H1 (cell line): ENCODE measurements at regions not wholly inside any gene's neighbourhood (a gene's known extent, or its start where the extent isn't known, plus 50 kb on each side); places are given as distances from the start of the nearest gene placed in this dataset.

Source experiments
- CTCF ChIA-PET: fragments of 300-600 bp; sonication (Branson Sonifier 250); formaldehyde crosslinking; loops from one replicate; lab custom pipeline; 2021; ENCODE audit not compliant: partially characterized antibody; lab: Charles Lee
- POLR2A ChIA-PET: fragments of 300-600 bp; sonication (Branson Sonifier 250); formaldehyde crosslinking; loops from one replicate; lab custom pipeline; 2021; ENCODE audit warnings: inconsistent platforms; ENCODE audit not compliant: partially characterized antibody; lab: Charles Lee
- DNase-seq, 2 experiments: peaks; one replicate each; pipeline versions ENCODE4 v3.0.0 to v3.0.0-alpha.2; 2010 to 2022; ENCODE audit warnings: low spot score in 2 of 2, low read depth in 1 of 2, mixed read lengths in 1 of 2
- FAIRE-seq: peaks from 2 replicates; lab custom pipeline; 2011; peaks lifted over from hg19 to GRCh38; lab: Jason Lieb, UNC
- H2AFZ ChIP-seq: 2 replicates; pipeline ENCODE4 v1.8.1; 2012; ENCODE audit warnings: low read length, inconsistent platforms
- H2AK5ac ChIP-seq: 2 replicates; pipeline ENCODE4 v1.6.1; 2013; ENCODE audit warnings: low read depth, low read length
- H2BK120ac ChIP-seq: replicated peaks from 2 replicates; pipeline ENCODE3; 2013; ENCODE audit warnings: low read depth, low read length, inconsistent platforms
- H2BK12ac ChIP-seq: 2 replicates; pipeline ENCODE4 v1.6.1; 2013; ENCODE audit warnings: low read depth, low read length
- H2BK15ac ChIP-seq: 2 replicates; pipeline ENCODE4 v1.6.1; 2013; ENCODE audit warnings: low read length
- H2BK20ac ChIP-seq: 2 replicates; pipeline ENCODE4 v1.6.1; 2013; ENCODE audit warnings: low read length
- H2BK5ac ChIP-seq: 2 replicates; pipeline ENCODE4 v1.6.1; 2013; ENCODE audit warnings: low read depth, low read length
- H3K14ac ChIP-seq: 2 replicates; pipeline ENCODE4 v1.6.1; 2013; ENCODE audit warnings: inconsistent platforms; ENCODE audit not compliant: insufficient read length
- H3K18ac ChIP-seq: 2 replicates; pipeline ENCODE4 v1.6.1; 2013; ENCODE audit warnings: low read length; ENCODE audit errors: extremely low read depth
- H3K23ac ChIP-seq: 2 replicates; pipeline ENCODE4 v1.6.1; 2013; ENCODE audit warnings: inconsistent platforms; ENCODE audit not compliant: insufficient read length
- H3K23me2 ChIP-seq: 2 replicates; pipeline ENCODE4 v1.6.1; 2013; ENCODE audit warnings: low read depth, low read length
- H3K27ac ChIP-seq: 2 replicates; pipeline ENCODE4 v1.6.1; 2011; ENCODE audit warnings: low read depth, low read length, inconsistent platforms
- H3K27me3 ChIP-seq, 4 experiments: replicated peaks in 1 of 4; 1 replicate in 1 of 4; 2 replicates in 3 of 4; pipeline versions ENCODE4 v1.6.1 to v1.8.1; 2011 to 2013; ENCODE audit warnings: low read length in 3 of 4, mild to moderate bottlenecking in 3 of 4, inconsistent platforms in 2 of 4, mixed read lengths in 2 of 4, moderate library complexity in 1 of 4; ENCODE audit not compliant: control insufficient read depth in 3 of 4, insufficient read depth in 3 of 4; ENCODE audit errors: extremely low read depth in 1 of 4
- H3K36me3 ChIP-seq, 4 experiments: 2 replicates each; pipeline versions ENCODE4 v1.6.1 to v1.8.1; 2011 to 2013; ENCODE audit warnings: mild to moderate bottlenecking in 4 of 4, low read length in 3 of 4, moderate library complexity in 2 of 4, control low read depth in 1 of 4, inconsistent platforms in 1 of 4; ENCODE audit not compliant: insufficient read depth in 4 of 4, control insufficient read depth in 2 of 4
- H3K4ac ChIP-seq: replicated peaks from 2 replicates; pipeline ENCODE3; 2013; ENCODE audit warnings: low read length, low read depth, mixed read lengths, inconsistent platforms; ENCODE audit not compliant: insufficient read length
- H3K4me1 ChIP-seq, 4 experiments: replicated peaks in 1 of 4; 1 replicate in 1 of 4; 2 replicates in 3 of 4; pipeline versions ENCODE4 v1.6.1 to v1.8.1; 2011 to 2013; ENCODE audit warnings: low read length in 3 of 4, inconsistent platforms in 2 of 4, mixed read lengths in 1 of 4; ENCODE audit not compliant: insufficient read depth in 4 of 4, control insufficient read depth in 3 of 4
- H3K4me2 ChIP-seq, 2 experiments: 2 replicates each; pipeline versions ENCODE4 v1.6.1 to v1.8.1; 2011 to 2013; ENCODE audit warnings: low read depth in 2 of 2, low read length in 2 of 2, control low read depth in 1 of 2, inconsistent platforms in 1 of 2, mild to moderate bottlenecking in 1 of 2; ENCODE audit not compliant: insufficient read depth in 1 of 2
- H3K4me3 ChIP-seq, 4 experiments: fragments of 200-600, 300-600 bp in 1 of 4; sonication (generic), shearing (Covaris generic), sonication (Bioruptor Twin) in 1 of 4; 2 replicates each; pipeline versions ENCODE4 v1.5.1 to v1.8.1; 2011 to 2016; ENCODE audit warnings: low read length in 4 of 4, low read depth in 3 of 4, control low read depth in 2 of 4, inconsistent platforms in 2 of 4, mild to moderate bottlenecking in 2 of 4, mixed read lengths in 1 of 4, moderate library complexity in 1 of 4; ENCODE audit not compliant: insufficient read depth in 2 of 4; ENCODE audit errors: extremely low read depth in 1 of 4
- H3K56ac ChIP-seq: replicated peaks from 2 replicates; pipeline ENCODE3; 2013; ENCODE audit warnings: low read depth, mild to moderate bottlenecking, mixed read lengths, low read length, inconsistent platforms; ENCODE audit not compliant: insufficient read length
- H3K79me1 ChIP-seq: 2 replicates; pipeline ENCODE4 v1.6.1; 2013; ENCODE audit warnings: low read depth, low read length, control low read depth
- H3K79me2 ChIP-seq, 2 experiments: 2 replicates each; pipeline versions ENCODE4 v1.6.1 to v1.8.1; 2012 to 2013; ENCODE audit warnings: low read length in 2 of 2, mild to moderate bottlenecking in 2 of 2, inconsistent platforms in 1 of 2; ENCODE audit not compliant: insufficient read depth in 2 of 2, control insufficient read depth in 1 of 2
- H3K9ac ChIP-seq, 4 experiments: replicated peaks in 1 of 4; 1 replicate in 1 of 4; 2 replicates in 3 of 4; pipeline versions ENCODE4 v1.6.1 to v1.8.1; 2011 to 2013; ENCODE audit warnings: low read depth in 3 of 4, low read length in 3 of 4, control low read depth in 2 of 4, mild to moderate bottlenecking in 2 of 4, moderate library complexity in 2 of 4, inconsistent platforms in 1 of 4; ENCODE audit errors: extremely low read depth in 1 of 4
- H3K9me3 ChIP-seq, 2 experiments: 2 replicates each; pipeline versions ENCODE4 v1.6.1 to v1.8.1; 2012 to 2013; ENCODE audit warnings: mild to moderate bottlenecking in 2 of 2, moderate library complexity in 2 of 2, control low read depth in 1 of 2, inconsistent platforms in 1 of 2, low read depth in 1 of 2, low read length in 1 of 2, mixed read lengths in 1 of 2; ENCODE audit not compliant: insufficient read depth in 2 of 2
- H4K20me1 ChIP-seq, 2 experiments: replicated peaks in 1 of 2; 2 replicates each; pipeline versions ENCODE3 to v1.8.1; 2011 to 2013; ENCODE audit warnings: inconsistent platforms in 2 of 2, low read length in 2 of 2, mild to moderate bottlenecking in 1 of 2; ENCODE audit not compliant: insufficient read depth in 2 of 2, control insufficient read depth in 1 of 2
- H4K5ac ChIP-seq: 2 replicates; pipeline ENCODE4 v1.6.1; 2013; ENCODE audit warnings: low read length, low read depth, mixed read lengths, inconsistent platforms; ENCODE audit not compliant: insufficient read length
- H4K8ac ChIP-seq: 2 replicates; pipeline ENCODE4 v1.8.0; 2013; ENCODE audit warnings: mild to moderate bottlenecking, moderate library complexity, low read length, inconsistent platforms; ENCODE audit not compliant: insufficient read depth; ENCODE audit errors: extremely low read depth
- H4K91ac ChIP-seq: replicated peaks from 2 replicates; pipeline ENCODE3; 2013; ENCODE audit warnings: low read length, mixed read lengths, inconsistent platforms; ENCODE audit not compliant: insufficient read length
- CTBP2 ChIP-seq: IDR thresholded peaks from 2 replicates; pipeline ENCODE4 v1.7.0; 2011; ENCODE audit warnings: borderline replicate concordance, mild to moderate bottlenecking, moderate library complexity, mixed read lengths, low read length; ENCODE audit not compliant: insufficient read depth, insufficient read length
- EGR1 ChIP-seq: IDR thresholded peaks from 2 replicates; pipeline ENCODE4 v1.6.1; 2011; ENCODE audit warnings: low read depth, low read length, borderline replicate concordance
- POLR2AphosphoS5 ChIP-seq: IDR thresholded peaks from 2 replicates; pipeline ENCODE4 v1.6.1; 2011; ENCODE audit warnings: low read depth, low read length
- RXRA ChIP-seq: IDR thresholded peaks from 2 replicates; pipeline ENCODE4 v1.6.1; 2011; ENCODE audit warnings: low read depth, mild to moderate bottlenecking, low read length, moderate library complexity; ENCODE audit not compliant: insufficient read depth
- SIN3A ChIP-seq, 2 experiments: IDR thresholded peaks in 1 of 2; conservative IDR thresholded peaks in 1 of 2; 2 replicates each; pipeline ENCODE4 v1.6.1; 2011 to 2012; ENCODE audit warnings: low read length in 2 of 2, improper control_type of control experiment in 1 of 2, low read depth in 1 of 2, mild to moderate bottlenecking in 1 of 2
- SIX5 ChIP-seq: IDR thresholded peaks from 2 replicates; pipeline ENCODE4 v1.6.1; 2011; ENCODE audit warnings: mild to moderate bottlenecking, low read depth, low read length
- SP4 ChIP-seq: IDR thresholded peaks from 2 replicates; pipeline ENCODE4 v1.6.1; 2012; ENCODE audit warnings: low read length, inconsistent platforms
- SUZ12 ChIP-seq: fragments of 200-600 bp; sonication (generic); IDR thresholded peaks from 2 replicates; pipeline ENCODE4 v1.6.1; 2012; ENCODE audit warnings: mild to moderate bottlenecking, inconsistent platforms, low read length, moderate library complexity, mixed read lengths
- TCF12 ChIP-seq: IDR thresholded peaks from 2 replicates; pipeline ENCODE4 v1.6.1; 2011; ENCODE audit warnings: low read depth, mild to moderate bottlenecking, low read length
- USF2 ChIP-seq: IDR thresholded peaks from 2 replicates; pipeline ENCODE4 v1.6.1; 2011; ENCODE audit warnings: low read length, improper control_type of control experiment
- YY1 ChIP-seq: IDR thresholded peaks from 2 replicates; pipeline ENCODE4 v1.6.1; 2011; ENCODE audit warnings: low read depth, mild to moderate bottlenecking, low read length
- TF ChIP-seq, protein P1 (sequence below), 3 experiments: IDR thresholded peaks; 1 replicate in 2 of 3; 2 replicates in 1 of 3; pipeline versions ENCODE4 v1.5.1 to v1.6.1; 2011; ENCODE audit warnings: low read length in 3 of 3, mild to moderate bottlenecking in 3 of 3, inconsistent platforms in 2 of 3, low read depth in 1 of 3, moderate library complexity in 1 of 3; ENCODE audit not compliant: insufficient read depth in 1 of 3; ENCODE audit errors: control extremely low read depth in 1 of 3

- Histone ChIP-seq H2AFZ (no peak overlapping the region), H3K79me2 (no peaks in the 10 kb centered on the region), H3K18ac (no peak overlapping the region), H3K79me1 (no peaks in the 10 kb centered on the region), H2BK120ac (no peak overlapping the region), H3K4me3 (no peak overlapping the region), H2BK5ac (no peak overlapping the region), H3K27me3 (no peaks in the 10 kb centered on the region), H3K9ac (no peak overlapping the region), H2BK12ac (no peak overlapping the region), H2BK20ac (no peak overlapping the region), H2AK5ac (no peak overlapping the region), H2BK15ac (no peak overlapping the region), H3K56ac (no peak overlapping the region), H3K4me2 (no peak overlapping the region), H3K23ac (no peak overlapping the region), H3K36me3 (no peaks in the 10 kb centered on the region), H3K9me3 (peaks cover 8 to 9% of the 10 kb centered on the region in 2 experiments; a peak in 2 of 4 replicates), H3K14ac (no peak overlapping the region), H3K4me1 (no peaks in the 10 kb centered on the region), H3K23me2 (no peaks in the 10 kb centered on the region), H4K8ac (no peak overlapping the region), H4K91ac (no peak overlapping the region), H4K5ac (no peak overlapping the region), H4K20me1 (no peaks in the 10 kb centered on the region), H3K4ac (no peak overlapping the region), H3K27ac (no peak overlapping the region)
- POLR2A ChIA-PET: no interaction called here
- DNase-seq (no peak), FAIRE-seq (no peak)
- CTCF ChIA-PET: interaction anchor here (1.0 to 4.1 kb wide), 4 partner anchors 11 to 443 kb away, joined by 3 to 22 read pairs (median 4); no protein-coding TSS in a partner anchor
- TF ChIP-seq CTBP2 (no peak), YY1 (no peak), POLR2AphosphoS5 (no peak), SIX5 (no peak), USF2 (no peak), SUZ12 (no peak), EGR1 (no peak), RXRA (no peak), TCF12 (no peak), SIN3A (conservative IDR thresholded peaks at IDR 0.05 in 1 of 2, IDR thresholded peaks at IDR 0.05 in 1 of 2; ENCODE audit: low read depth in 1 of 2, low read length in 2 of 2) (no peak), SP4 (no peak)
- TF ChIP-seq, protein P1, sequence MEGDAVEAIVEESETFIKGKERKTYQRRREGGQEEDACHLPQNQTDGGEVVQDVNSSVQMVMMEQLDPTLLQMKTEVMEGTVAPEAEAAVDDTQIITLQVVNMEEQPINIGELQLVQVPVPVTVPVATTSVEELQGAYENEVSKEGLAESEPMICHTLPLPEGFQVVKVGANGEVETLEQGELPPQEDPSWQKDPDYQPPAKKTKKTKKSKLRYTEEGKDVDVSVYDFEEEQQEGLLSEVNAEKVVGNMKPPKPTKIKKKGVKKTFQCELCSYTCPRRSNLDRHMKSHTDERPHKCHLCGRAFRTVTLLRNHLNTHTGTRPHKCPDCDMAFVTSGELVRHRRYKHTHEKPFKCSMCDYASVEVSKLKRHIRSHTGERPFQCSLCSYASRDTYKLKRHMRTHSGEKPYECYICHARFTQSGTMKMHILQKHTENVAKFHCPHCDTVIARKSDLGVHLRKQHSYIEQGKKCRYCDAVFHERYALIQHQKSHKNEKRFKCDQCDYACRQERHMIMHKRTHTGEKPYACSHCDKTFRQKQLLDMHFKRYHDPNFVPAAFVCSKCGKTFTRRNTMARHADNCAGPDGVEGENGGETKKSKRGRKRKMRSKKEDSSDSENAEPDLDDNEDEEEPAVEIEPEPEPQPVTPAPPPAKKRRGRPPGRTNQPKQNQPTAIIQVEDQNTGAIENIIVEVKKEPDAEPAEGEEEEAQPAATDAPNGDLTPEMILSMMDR (IDR thresholded peaks at IDR 0.05; ENCODE audit: control extremely low read depth in 1 of 3, insufficient read depth in 1 of 3, low read depth in 1 of 3, low read length in 3 of 3): peak in 2 of 3 experiments; percentile 17 to 24; a peak in 2 of 4 replicates
Measured at GRCh38 chr6:8539453-8539852, 104.1 kb upstream of the SLC35B3 start.
